ENCODE measurements at regions not wholly inside any gene's neighbourhood (a gene's known extent, or its start where the extent isn't known, plus 50 kb on each side); places are given as distances from the start of the nearest gene placed in this dataset.
A peak's percentile ranks its signal among the peaks of the same experiment; 100 is the strongest.

DNA sequence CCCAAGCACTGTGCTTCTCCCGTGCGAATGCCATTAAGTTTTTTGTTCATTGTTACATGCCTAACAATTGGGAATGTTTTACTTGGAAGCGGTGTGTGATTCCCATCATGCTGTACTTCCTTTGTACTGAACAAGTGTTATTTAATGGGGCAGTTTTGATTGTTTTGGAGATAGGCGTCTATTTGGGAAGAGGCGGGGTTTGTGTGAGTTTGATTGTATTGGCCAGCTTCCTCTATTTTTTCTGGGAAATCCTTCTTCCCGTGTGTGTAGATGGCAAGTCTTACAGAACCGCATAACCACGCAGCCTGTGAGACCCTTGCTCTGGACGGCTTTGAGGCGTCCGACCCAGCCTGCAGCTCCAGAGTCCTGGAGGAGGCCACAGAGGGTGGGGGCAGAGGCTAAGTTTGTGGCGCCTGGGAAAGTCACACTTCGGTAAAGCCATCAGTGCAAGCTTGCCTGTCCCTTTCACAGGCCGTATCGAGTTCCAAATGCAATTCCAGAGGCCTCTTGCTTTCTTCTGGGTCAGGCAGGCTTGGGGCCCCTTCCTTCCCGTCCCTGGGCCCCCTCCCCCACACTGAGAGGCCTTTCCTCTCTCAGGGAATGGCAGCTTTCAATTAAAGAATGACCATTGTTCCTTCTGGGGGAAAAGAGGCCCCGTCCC, 210.3 kb downstream of the TOMM20 start:
- intact Hi-C loops (cut with DNase I; ENCODE audit: low total_unique reads) = no loop called here
- TF ChIP-seq POLR2A (IDR thresholded peaks at IDR 0.05) (no peak), POLR2AphosphoS5 (IDR thresholded peaks at IDR 0.05) (peak in 1 of 3 donors; percentile 78)
- H3K4me3 ChIP-seq = no peak overlapping the region
- no peaks in the 10 kb centered on the region for H3K36me3 ChIP-seq
- no peak for DNase-seq (ENCODE audit: low spot score in 2 of 2)
- peak overlapping the region; percentile 83 to 92 for H3K27ac ChIP-seq
- peaks cover 13 to 17% of the 10 kb centered on the region in 2 donors for H3K4me1 ChIP-seq
- no peaks in the 10 kb centered on the region for H3K27me3 ChIP-seq
- no peaks in the 10 kb centered on the region for H3K9me3 ChIP-seq

DNA sequence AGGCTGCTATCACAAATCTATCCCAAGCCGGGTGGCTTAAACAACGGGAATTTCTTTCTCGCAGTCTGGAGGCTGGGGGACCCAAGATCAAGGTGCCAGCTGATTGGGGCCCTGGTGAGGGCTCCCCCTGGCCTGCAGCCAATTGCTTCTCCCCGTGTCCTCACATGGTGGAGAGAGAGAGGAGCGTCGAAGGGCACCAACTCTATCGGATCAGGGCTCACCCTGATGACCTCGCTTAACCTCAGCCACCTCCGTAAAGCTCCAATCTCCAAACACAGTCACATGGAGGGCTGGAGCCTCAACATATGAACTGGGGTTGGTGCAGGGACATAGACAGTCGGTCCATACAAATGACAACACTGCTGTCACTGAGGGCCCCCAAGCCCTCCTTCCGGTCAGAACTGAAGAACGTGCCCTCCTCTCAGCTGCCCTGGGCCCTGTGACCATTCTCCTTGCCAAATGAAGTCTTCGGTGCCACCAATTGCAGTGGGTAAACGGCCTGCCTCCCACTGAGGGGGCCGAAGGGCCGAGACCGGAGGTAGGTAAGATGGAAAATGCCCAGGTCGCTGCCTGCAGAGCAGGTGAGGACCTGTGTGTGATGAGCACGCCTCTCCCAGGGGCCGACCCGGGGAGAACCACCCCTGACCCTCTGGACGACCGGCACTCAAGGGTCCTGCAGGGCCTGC, 211.0 kb downstream of the TOMM20 start:
- Histone ChIP-seq H3K27ac (peak overlapping the region; percentile 83 to 92), H3K36me3 (no peaks in the 10 kb centered on the region), H3K27me3 (no peaks in the 10 kb centered on the region), H3K4me3 (no peak overlapping the region), H3K9me3 (no peaks in the 10 kb centered on the region), H3K4me1 (peaks cover 13 to 17% of the 10 kb centered on the region in 2 donors)
- intact Hi-C loops (cut with DNase I; ENCODE audit: low total_unique reads) = no loop called here
- no peak for DNase-seq (ENCODE audit: low spot score in 2 of 2)
- TF ChIP-seq POLR2AphosphoS5 (IDR thresholded peaks at IDR 0.05) (no peak), POLR2A (IDR thresholded peaks at IDR 0.05) (no peak)
- TF ChIP-seq, protein P1, sequence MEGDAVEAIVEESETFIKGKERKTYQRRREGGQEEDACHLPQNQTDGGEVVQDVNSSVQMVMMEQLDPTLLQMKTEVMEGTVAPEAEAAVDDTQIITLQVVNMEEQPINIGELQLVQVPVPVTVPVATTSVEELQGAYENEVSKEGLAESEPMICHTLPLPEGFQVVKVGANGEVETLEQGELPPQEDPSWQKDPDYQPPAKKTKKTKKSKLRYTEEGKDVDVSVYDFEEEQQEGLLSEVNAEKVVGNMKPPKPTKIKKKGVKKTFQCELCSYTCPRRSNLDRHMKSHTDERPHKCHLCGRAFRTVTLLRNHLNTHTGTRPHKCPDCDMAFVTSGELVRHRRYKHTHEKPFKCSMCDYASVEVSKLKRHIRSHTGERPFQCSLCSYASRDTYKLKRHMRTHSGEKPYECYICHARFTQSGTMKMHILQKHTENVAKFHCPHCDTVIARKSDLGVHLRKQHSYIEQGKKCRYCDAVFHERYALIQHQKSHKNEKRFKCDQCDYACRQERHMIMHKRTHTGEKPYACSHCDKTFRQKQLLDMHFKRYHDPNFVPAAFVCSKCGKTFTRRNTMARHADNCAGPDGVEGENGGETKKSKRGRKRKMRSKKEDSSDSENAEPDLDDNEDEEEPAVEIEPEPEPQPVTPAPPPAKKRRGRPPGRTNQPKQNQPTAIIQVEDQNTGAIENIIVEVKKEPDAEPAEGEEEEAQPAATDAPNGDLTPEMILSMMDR (IDR thresholded peaks at IDR 0.05) = no peak

DNA sequence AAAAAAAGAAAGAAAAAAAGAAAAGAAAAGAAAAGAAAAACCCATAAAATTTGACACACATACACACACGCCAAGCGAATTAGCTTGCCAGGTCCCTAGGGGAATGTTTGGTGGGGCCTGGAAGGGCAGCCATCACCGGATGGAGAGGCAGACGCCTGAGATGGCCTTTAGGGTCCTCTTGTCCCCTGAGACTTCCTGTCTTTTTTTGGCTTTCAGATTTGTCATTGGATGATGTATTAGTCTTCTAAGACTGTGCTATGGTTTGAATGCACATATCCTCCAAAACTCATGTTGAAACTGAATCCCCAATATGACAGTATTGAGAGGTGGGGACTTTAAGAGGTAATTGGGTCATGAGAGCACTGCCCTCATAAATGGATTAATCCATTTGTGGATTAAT, 211.8 kb downstream of the TOMM20 start:
- H3K9me3 ChIP-seq = no peaks in the 10 kb centered on the region
- DNase-seq (ENCODE audit: low spot score in 2 of 2) = no peak
- no peak for TF ChIP-seq POLR2A (IDR thresholded peaks at IDR 0.05)
- TF ChIP-seq, protein P1 (IDR thresholded peaks at IDR 0.05) = no peak
- no peak for TF ChIP-seq POLR2AphosphoS5 (IDR thresholded peaks at IDR 0.05)
- H3K36me3 ChIP-seq = no peaks in the 10 kb centered on the region
- no peak overlapping the region for H3K4me3 ChIP-seq
- peak overlapping the region; percentile 83 to 92 for H3K27ac ChIP-seq
- H3K4me1 ChIP-seq = peaks cover 13 to 17% of the 10 kb centered on the region in 2 donors
- H3K27me3 ChIP-seq = no peaks in the 10 kb centered on the region
- intact Hi-C loops (cut with DNase I; ENCODE audit: low total_unique reads) = no loop called here

DNA sequence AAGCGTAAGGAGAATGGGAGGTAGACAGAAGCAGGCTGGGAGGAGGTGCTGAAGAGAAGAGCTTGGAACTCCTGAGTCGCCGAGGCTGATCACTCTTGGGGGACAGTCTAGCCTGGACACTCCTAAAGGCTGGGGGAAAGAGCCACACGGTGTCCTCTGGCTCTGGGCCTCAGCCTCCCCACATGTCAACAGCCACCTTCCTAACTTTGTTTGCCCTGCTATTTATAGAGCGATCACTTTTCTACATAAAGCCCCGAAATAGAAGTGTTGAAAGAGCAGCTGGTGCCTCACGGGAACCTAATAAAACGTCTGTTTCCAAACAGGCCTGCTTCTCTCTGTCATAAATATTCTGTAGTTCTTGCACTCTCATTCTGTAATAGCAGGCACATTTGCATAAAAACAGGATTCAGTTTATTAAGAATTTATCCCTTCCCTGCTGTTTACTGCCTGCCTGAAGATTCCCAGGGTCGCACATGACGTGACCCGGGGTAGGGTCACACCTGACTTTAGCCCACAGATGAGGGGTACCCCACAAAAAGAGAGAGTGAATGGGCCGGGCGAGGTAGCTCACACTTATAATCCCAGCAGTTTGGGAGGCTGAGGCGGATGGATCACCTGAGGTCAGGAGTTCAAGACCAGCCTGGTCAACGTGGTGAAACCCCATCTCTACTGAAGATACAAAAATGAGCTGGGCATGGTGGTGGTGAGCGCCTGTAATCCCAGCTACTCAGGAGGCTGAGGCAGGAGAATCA, 212.5 kb downstream of the TOMM20 start:
- TF ChIP-seq, protein P1 (IDR thresholded peaks at IDR 0.05) = no peak
- TF ChIP-seq POLR2AphosphoS5 (IDR thresholded peaks at IDR 0.05) (no peak), POLR2A (IDR thresholded peaks at IDR 0.05) (no peak)
- Histone ChIP-seq H3K4me3 (no peak overlapping the region), H3K4me1 (peaks cover 13 to 17% of the 10 kb centered on the region in 2 donors), H3K27me3 (no peaks in the 10 kb centered on the region), H3K36me3 (no peaks in the 10 kb centered on the region), H3K9me3 (no peaks in the 10 kb centered on the region), H3K27ac (peak overlapping the region in 1 of 2 donors; percentile 10)
- intact Hi-C loops (cut with DNase I; ENCODE audit: low total_unique reads) = no loop called here
- no peak for DNase-seq (ENCODE audit: low spot score in 2 of 2)

DNA sequence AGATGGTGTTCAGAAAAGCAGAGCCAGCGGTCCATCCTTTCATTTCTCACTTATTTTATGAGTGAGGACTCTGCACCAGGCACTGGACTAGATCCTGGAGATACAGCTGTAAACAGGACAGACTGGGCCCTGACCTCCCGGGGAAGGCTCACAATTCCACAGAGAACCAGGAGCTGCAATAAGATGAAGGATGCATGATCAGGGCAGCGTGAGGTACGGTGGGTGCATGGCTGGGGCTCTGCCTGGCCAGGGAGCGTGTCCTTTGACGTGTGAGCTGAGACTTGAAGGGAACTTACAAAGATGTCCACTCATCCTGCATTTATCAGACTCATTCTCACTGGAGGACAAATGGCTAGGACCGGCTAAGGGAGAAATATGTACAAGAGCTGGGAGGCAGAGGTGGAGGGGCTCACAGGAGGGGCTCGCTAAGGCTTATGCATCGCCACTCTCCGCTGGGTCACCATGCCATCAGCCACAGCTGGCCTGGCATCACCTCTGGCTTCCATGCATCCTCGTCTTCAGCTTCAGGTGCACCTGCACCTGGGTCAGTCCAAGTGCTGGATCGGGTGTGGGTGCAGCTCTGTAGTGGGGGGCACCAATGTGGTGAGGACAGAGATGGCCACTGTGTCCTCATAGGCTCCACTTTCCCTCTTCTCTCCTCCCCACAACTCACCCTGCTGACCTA, 213.9 kb downstream of the TOMM20 start:
- no peak overlapping the region for H3K27ac ChIP-seq

More for the DNA sequence above, 213.9 kb downstream of the TOMM20 start:
- H3K27me3 ChIP-seq = no peaks in the 10 kb centered on the region
- DNase-seq (ENCODE audit: low spot score in 2 of 2) = no peak
- no peak overlapping the region for H3K4me3 ChIP-seq
- H3K36me3 ChIP-seq = no peaks in the 10 kb centered on the region
- no peaks in the 10 kb centered on the region for H3K9me3 ChIP-seq
- TF ChIP-seq POLR2A (IDR thresholded peaks at IDR 0.05) (no peak), POLR2AphosphoS5 (IDR thresholded peaks at IDR 0.05) (no peak)
- intact Hi-C loops (cut with DNase I; ENCODE audit: low total_unique reads) = loop anchor here (5.0 kb wide), 1 partner anchor 83 kb away; no protein-coding TSS in a partner anchor
- peaks cover 13% of the 10 kb centered on the region in 2 donors for H3K4me1 ChIP-seq

Data from breast epithelium (tissue), 4 donors.